H1 (cell line): ENCODE measurements at regions not wholly inside any gene's neighbourhood (a gene's known extent, or its start where the extent isn't known, plus 50 kb on each side); places are given as distances from the start of the nearest gene placed in this dataset.

Experiments
- CTCF ChIA-PET: fragments of 300-600 bp; sonication (Branson Sonifier 250); formaldehyde crosslinking; loops from one replicate; lab custom pipeline; 2021; ENCODE audit not compliant: partially characterized antibody; lab: Charles Lee
- POLR2A ChIA-PET: fragments of 300-600 bp; sonication (Branson Sonifier 250); formaldehyde crosslinking; loops from one replicate; lab custom pipeline; 2021; ENCODE audit warnings: inconsistent platforms; ENCODE audit not compliant: partially characterized antibody; lab: Charles Lee
- DNase-seq, 2 experiments: peaks; one replicate each; pipeline versions ENCODE4 v3.0.0 to v3.0.0-alpha.2; 2010 to 2022; ENCODE audit warnings: low spot score in 2 of 2, low read depth in 1 of 2, mixed read lengths in 1 of 2
- FAIRE-seq: peaks from 2 replicates; lab custom pipeline; 2011; peaks lifted over from hg19 to GRCh38; lab: Jason Lieb, UNC
- H2AFZ ChIP-seq: 2 replicates; pipeline ENCODE4 v1.8.1; 2012; ENCODE audit warnings: low read length, inconsistent platforms
- H2AK5ac ChIP-seq: 2 replicates; pipeline ENCODE4 v1.6.1; 2013; ENCODE audit warnings: low read depth, low read length
- H2BK120ac ChIP-seq: replicated peaks from 2 replicates; pipeline ENCODE3; 2013; ENCODE audit warnings: low read depth, low read length, inconsistent platforms
- H2BK12ac ChIP-seq: 2 replicates; pipeline ENCODE4 v1.6.1; 2013; ENCODE audit warnings: low read depth, low read length
- H2BK15ac ChIP-seq: 2 replicates; pipeline ENCODE4 v1.6.1; 2013; ENCODE audit warnings: low read length
- H2BK20ac ChIP-seq: 2 replicates; pipeline ENCODE4 v1.6.1; 2013; ENCODE audit warnings: low read length
- H2BK5ac ChIP-seq: 2 replicates; pipeline ENCODE4 v1.6.1; 2013; ENCODE audit warnings: low read depth, low read length
- H3K14ac ChIP-seq: 2 replicates; pipeline ENCODE4 v1.6.1; 2013; ENCODE audit warnings: inconsistent platforms; ENCODE audit not compliant: insufficient read length
- H3K18ac ChIP-seq: 2 replicates; pipeline ENCODE4 v1.6.1; 2013; ENCODE audit warnings: low read length; ENCODE audit errors: extremely low read depth
- H3K23ac ChIP-seq: 2 replicates; pipeline ENCODE4 v1.6.1; 2013; ENCODE audit warnings: inconsistent platforms; ENCODE audit not compliant: insufficient read length
- H3K23me2 ChIP-seq: 2 replicates; pipeline ENCODE4 v1.6.1; 2013; ENCODE audit warnings: low read depth, low read length
- H3K27ac ChIP-seq: 2 replicates; pipeline ENCODE4 v1.6.1; 2011; ENCODE audit warnings: low read depth, low read length, inconsistent platforms
- H3K27me3 ChIP-seq, 4 experiments: replicated peaks in 1 of 4; 1 replicate in 1 of 4; 2 replicates in 3 of 4; pipeline versions ENCODE4 v1.6.1 to v1.8.1; 2011 to 2013; ENCODE audit warnings: low read length in 3 of 4, mild to moderate bottlenecking in 3 of 4, inconsistent platforms in 2 of 4, mixed read lengths in 2 of 4, moderate library complexity in 1 of 4; ENCODE audit not compliant: control insufficient read depth in 3 of 4, insufficient read depth in 3 of 4; ENCODE audit errors: extremely low read depth in 1 of 4
- H3K36me3 ChIP-seq, 4 experiments: 2 replicates each; pipeline versions ENCODE4 v1.6.1 to v1.8.1; 2011 to 2013; ENCODE audit warnings: mild to moderate bottlenecking in 4 of 4, low read length in 3 of 4, moderate library complexity in 2 of 4, control low read depth in 1 of 4, inconsistent platforms in 1 of 4; ENCODE audit not compliant: insufficient read depth in 4 of 4, control insufficient read depth in 2 of 4
- H3K4ac ChIP-seq: replicated peaks from 2 replicates; pipeline ENCODE3; 2013; ENCODE audit warnings: low read length, low read depth, mixed read lengths, inconsistent platforms; ENCODE audit not compliant: insufficient read length
- H3K4me1 ChIP-seq, 4 experiments: replicated peaks in 1 of 4; 1 replicate in 1 of 4; 2 replicates in 3 of 4; pipeline versions ENCODE4 v1.6.1 to v1.8.1; 2011 to 2013; ENCODE audit warnings: low read length in 3 of 4, inconsistent platforms in 2 of 4, mixed read lengths in 1 of 4; ENCODE audit not compliant: insufficient read depth in 4 of 4, control insufficient read depth in 3 of 4
- H3K4me2 ChIP-seq, 2 experiments: 2 replicates each; pipeline versions ENCODE4 v1.6.1 to v1.8.1; 2011 to 2013; ENCODE audit warnings: low read depth in 2 of 2, low read length in 2 of 2, control low read depth in 1 of 2, inconsistent platforms in 1 of 2, mild to moderate bottlenecking in 1 of 2; ENCODE audit not compliant: insufficient read depth in 1 of 2
- H3K4me3 ChIP-seq, 4 experiments: fragments of 200-600, 300-600 bp in 1 of 4; sonication (generic), shearing (Covaris generic), sonication (Bioruptor Twin) in 1 of 4; 2 replicates each; pipeline versions ENCODE4 v1.5.1 to v1.8.1; 2011 to 2016; ENCODE audit warnings: low read length in 4 of 4, low read depth in 3 of 4, control low read depth in 2 of 4, inconsistent platforms in 2 of 4, mild to moderate bottlenecking in 2 of 4, mixed read lengths in 1 of 4, moderate library complexity in 1 of 4; ENCODE audit not compliant: insufficient read depth in 2 of 4; ENCODE audit errors: extremely low read depth in 1 of 4
- H3K56ac ChIP-seq: replicated peaks from 2 replicates; pipeline ENCODE3; 2013; ENCODE audit warnings: low read depth, mild to moderate bottlenecking, mixed read lengths, low read length, inconsistent platforms; ENCODE audit not compliant: insufficient read length
- H3K79me1 ChIP-seq: 2 replicates; pipeline ENCODE4 v1.6.1; 2013; ENCODE audit warnings: low read depth, low read length, control low read depth
- H3K79me2 ChIP-seq, 2 experiments: 2 replicates each; pipeline versions ENCODE4 v1.6.1 to v1.8.1; 2012 to 2013; ENCODE audit warnings: low read length in 2 of 2, mild to moderate bottlenecking in 2 of 2, inconsistent platforms in 1 of 2; ENCODE audit not compliant: insufficient read depth in 2 of 2, control insufficient read depth in 1 of 2
- H3K9ac ChIP-seq, 4 experiments: replicated peaks in 1 of 4; 1 replicate in 1 of 4; 2 replicates in 3 of 4; pipeline versions ENCODE4 v1.6.1 to v1.8.1; 2011 to 2013; ENCODE audit warnings: low read depth in 3 of 4, low read length in 3 of 4, control low read depth in 2 of 4, mild to moderate bottlenecking in 2 of 4, moderate library complexity in 2 of 4, inconsistent platforms in 1 of 4; ENCODE audit errors: extremely low read depth in 1 of 4
- H3K9me3 ChIP-seq, 2 experiments: 2 replicates each; pipeline versions ENCODE4 v1.6.1 to v1.8.1; 2012 to 2013; ENCODE audit warnings: mild to moderate bottlenecking in 2 of 2, moderate library complexity in 2 of 2, control low read depth in 1 of 2, inconsistent platforms in 1 of 2, low read depth in 1 of 2, low read length in 1 of 2, mixed read lengths in 1 of 2; ENCODE audit not compliant: insufficient read depth in 2 of 2
- H4K20me1 ChIP-seq, 2 experiments: replicated peaks in 1 of 2; 2 replicates each; pipeline versions ENCODE3 to v1.8.1; 2011 to 2013; ENCODE audit warnings: inconsistent platforms in 2 of 2, low read length in 2 of 2, mild to moderate bottlenecking in 1 of 2; ENCODE audit not compliant: insufficient read depth in 2 of 2, control insufficient read depth in 1 of 2
- H4K5ac ChIP-seq: 2 replicates; pipeline ENCODE4 v1.6.1; 2013; ENCODE audit warnings: low read length, low read depth, mixed read lengths, inconsistent platforms; ENCODE audit not compliant: insufficient read length
- H4K8ac ChIP-seq: 2 replicates; pipeline ENCODE4 v1.8.0; 2013; ENCODE audit warnings: mild to moderate bottlenecking, moderate library complexity, low read length, inconsistent platforms; ENCODE audit not compliant: insufficient read depth; ENCODE audit errors: extremely low read depth
- H4K91ac ChIP-seq: replicated peaks from 2 replicates; pipeline ENCODE3; 2013; ENCODE audit warnings: low read length, mixed read lengths, inconsistent platforms; ENCODE audit not compliant: insufficient read length
- ATF2 ChIP-seq: IDR thresholded peaks from 2 replicates; pipeline ENCODE4 v1.6.1; 2012; ENCODE audit warnings: low read length, inconsistent platforms
- BACH1 ChIP-seq: IDR thresholded peaks from 2 replicates; pipeline ENCODE4 v1.6.1; 2012; ENCODE audit warnings: low read length, improper control_type of control experiment
- BCL11A ChIP-seq, 2 experiments: IDR thresholded peaks; one replicate each; pipeline ENCODE4 v1.6.1; 2011; ENCODE audit warnings: low read depth in 2 of 2, low read length in 2 of 2, mild to moderate bottlenecking in 2 of 2
- CBX8 ChIP-seq: fragments of 300-800, 300-1000 bp; sonication (generic); IDR thresholded peaks from 2 replicates; pipeline ENCODE4 v1.7.1; 2016; ENCODE audit warnings: low read depth, low read length, borderline replicate concordance
- EP300 ChIP-seq, 2 experiments: IDR thresholded peaks; 1 replicate in 1 of 2; 2 replicates in 1 of 2; pipeline ENCODE4 v1.6.1; 2011 to 2012; ENCODE audit warnings: low read depth in 2 of 2, low read length in 2 of 2, mild to moderate bottlenecking in 2 of 2, borderline replicate concordance in 1 of 2, inconsistent platforms in 1 of 2, moderate library complexity in 1 of 2
- GABPA ChIP-seq: IDR thresholded peaks from 2 replicates; pipeline ENCODE4 v1.6.1; 2011; ENCODE audit warnings: mild to moderate bottlenecking, low read length, moderate library complexity, borderline replicate concordance; ENCODE audit not compliant: insufficient read depth
- JUND ChIP-seq: IDR thresholded peaks from 2 replicates; pipeline ENCODE4 v1.6.1; 2011; ENCODE audit warnings: mild to moderate bottlenecking, improper control_type of control experiment, low read length
- POLR2AphosphoS5 ChIP-seq: IDR thresholded peaks from 2 replicates; pipeline ENCODE4 v1.6.1; 2011; ENCODE audit warnings: low read depth, low read length
- SIN3A ChIP-seq, 2 experiments: IDR thresholded peaks in 1 of 2; conservative IDR thresholded peaks in 1 of 2; 2 replicates each; pipeline ENCODE4 v1.6.1; 2011 to 2012; ENCODE audit warnings: low read length in 2 of 2, improper control_type of control experiment in 1 of 2, low read depth in 1 of 2, mild to moderate bottlenecking in 1 of 2
- SIRT6 ChIP-seq: IDR thresholded peaks from one replicate; pipeline ENCODE4 v1.7.1; 2012; ENCODE audit warnings: low read length, inconsistent platforms
- SP4 ChIP-seq: IDR thresholded peaks from 2 replicates; pipeline ENCODE4 v1.6.1; 2012; ENCODE audit warnings: low read length, inconsistent platforms
- YY1 ChIP-seq: IDR thresholded peaks from 2 replicates; pipeline ENCODE4 v1.6.1; 2011; ENCODE audit warnings: low read depth, mild to moderate bottlenecking, low read length
- WGBS, 2 experiments: shearing (Covaris generic) in 1 of 2; methylation state at CpG; one replicate each; pipeline versions ENCODE4 v1.1.6 to v1.1.7; 2013 to 2015; ENCODE audit warnings: low lambda C conversion rate in 2 of 2, mixed read lengths in 2 of 2, inconsistent platforms in 1 of 2, low coverage in 1 of 2, missing lambda C conversion rate in 1 of 2; ENCODE audit not compliant: insufficient replicate concordance in 2 of 2, insufficient coverage in 1 of 2, insufficient read length in 1 of 2; ENCODE audit errors: extremely low coverage in 1 of 2, missing lambda C conversion rate in 1 of 2; 5-methylcytosine and 5-hydroxymethylcytosine counted together

DNA sequence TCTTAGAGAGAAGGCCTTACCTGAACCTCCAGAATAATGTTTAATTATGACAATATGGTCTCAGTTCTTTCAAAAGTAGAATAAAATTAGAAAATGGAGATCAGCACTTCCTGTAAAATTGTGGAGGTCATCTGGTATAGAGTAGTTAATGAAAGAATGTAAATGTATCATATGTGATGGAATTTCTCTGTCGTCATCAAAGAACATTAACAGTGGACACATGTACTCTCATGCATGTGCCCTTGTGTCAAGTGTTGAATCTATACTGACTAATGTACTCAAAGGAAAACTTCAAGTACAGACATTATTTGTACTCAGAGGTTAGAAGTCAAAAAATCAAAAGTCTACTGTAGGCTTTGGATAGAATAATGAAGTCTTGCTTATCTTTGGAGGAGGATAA lies 129.2 kb upstream of the MYOCD start:
- ChIA-PET CTCF (interaction anchor here (1.0 kb wide), 1 partner anchor 88 kb away, joined by 3 read pairs; no protein-coding TSS in a partner anchor), POLR2A (no interaction called here)

More for the DNA sequence above, 129.2 kb upstream of the MYOCD start:
- Histone ChIP-seq H2BK15ac (no peak overlapping the region), H3K23ac (no peak overlapping the region), H3K27ac (no peak overlapping the region), H4K91ac (no peak overlapping the region), H4K5ac (no peak overlapping the region), H2BK120ac (no peak overlapping the region), H3K14ac (no peak overlapping the region), H3K23me2 (no peaks in the 10 kb centered on the region), H2BK12ac (no peak overlapping the region), H3K36me3 (no peaks in the 10 kb centered on the region), H3K4me2 (no peak overlapping the region), H3K9me3 (no peaks in the 10 kb centered on the region), H4K8ac (no peak overlapping the region), H2BK20ac (no peak overlapping the region), H4K20me1 (no peaks in the 10 kb centered on the region), H2AFZ (no peak overlapping the region), H3K79me2 (no peaks in the 10 kb centered on the region), H3K4me3 (no peak overlapping the region), H3K27me3 (no peaks in the 10 kb centered on the region), H3K18ac (no peak overlapping the region), H3K9ac (no peak overlapping the region), H3K4me1 (no peaks in the 10 kb centered on the region), H2AK5ac (no peak overlapping the region), H3K79me1 (no peaks in the 10 kb centered on the region), H3K56ac (no peak overlapping the region), H2BK5ac (no peak overlapping the region), H3K4ac (no peak overlapping the region)
- WGBS, 2 experiments = 93% methylated on average over 1 of the region's 1 CpG; no CpG with 5 or more reads in 1 of the 2 experiments
- DNase-seq = no peak
- FAIRE-seq = no peak
- TF ChIP-seq BCL11A (IDR thresholded peaks at IDR 0.05; ENCODE audit: low read depth in 2 of 2, low read length in 2 of 2) (no peak), YY1 (no peak), BACH1 (no peak), SP4 (no peak), POLR2AphosphoS5 (no peak), JUND (no peak), ATF2 (no peak), GABPA (no peak), CBX8 (no peak), SIN3A (conservative IDR thresholded peaks at IDR 0.05 in 1 of 2, IDR thresholded peaks at IDR 0.05 in 1 of 2; ENCODE audit: low read depth in 1 of 2, low read length in 2 of 2) (no peak), EP300 (IDR thresholded peaks at IDR 0.05; ENCODE audit: borderline replicate concordance in 1 of 2, low read depth in 2 of 2, low read length in 2 of 2) (no peak), SIRT6 (no peak)
